CD14-positive monocyte (primary cell): ENCODE measurements at regions not wholly inside any gene's neighbourhood (a gene's known extent, or its start where the extent isn't known, plus 50 kb on each side); places are given as distances from the start of the nearest gene placed in this dataset.

Source experiments
- DNase-seq, 3 donors: peaks; one replicate each; pipeline ENCODE4 v3.0.0-alpha.2; 2011 to 2022
- H2AFZ ChIP-seq: 2 replicates; pipeline ENCODE4 v1.6.0; 2012; ENCODE audit warnings: mild to moderate bottlenecking, low read depth, low read length, inconsistent platforms; ENCODE audit not compliant: insufficient read depth, poor library complexity, severe bottlenecking
- H3K27ac ChIP-seq, 2 donors: 1 replicate in 1 of 2; 2 replicates in 1 of 2; pipeline ENCODE4 v1.5.1; 2012 to 2013; ENCODE audit warnings: low read length in 2 of 2, control low read depth in 1 of 2, inconsistent platforms in 1 of 2, low read depth in 1 of 2, mild to moderate bottlenecking in 1 of 2
- H3K27me3 ChIP-seq, 2 donors: one replicate each; pipeline versions ENCODE4 v1.6.0 to v1.6.1; 2011 to 2013; ENCODE audit warnings: low read length in 2 of 2; ENCODE audit not compliant: control insufficient read depth in 2 of 2, insufficient read depth in 2 of 2
- H3K36me3 ChIP-seq, 2 donors: replicated peaks in 1 of 2; 1 replicate in 1 of 2; 2 replicates in 1 of 2; pipeline versions ENCODE4 v1.5.1 to v1.6.1; 2012 to 2013; ENCODE audit warnings: low read length in 2 of 2, control low read depth in 1 of 2, inconsistent platforms in 1 of 2, mild to moderate bottlenecking in 1 of 2; ENCODE audit not compliant: insufficient read depth in 2 of 2, control insufficient read depth in 1 of 2
- H3K4me1 ChIP-seq, 2 donors: 1 replicate in 1 of 2; 2 replicates in 1 of 2; pipeline versions ENCODE4 v1.5.1 to v1.6.1; 2012 to 2013; ENCODE audit warnings: low read length in 2 of 2, control low read depth in 1 of 2, inconsistent platforms in 1 of 2, mild to moderate bottlenecking in 1 of 2, moderate library complexity in 1 of 2; ENCODE audit not compliant: insufficient read depth in 2 of 2, control insufficient read depth in 1 of 2
- H3K4me2 ChIP-seq: replicated peaks from 2 replicates; pipeline ENCODE3; 2012; ENCODE audit warnings: low read length, moderate library complexity, mild to moderate bottlenecking; ENCODE audit not compliant: poor library complexity, severe bottlenecking; ENCODE audit errors: extremely low read depth
- H3K4me3 ChIP-seq, 3 experiments: fragments of 200-600 bp in 1 of 3; sonication (generic) in 1 of 3; replicated peaks in 1 of 3; 1 replicate in 2 of 3; 2 replicates in 1 of 3; pipeline ENCODE4 v1.5.1; 2011 to 2013; ENCODE audit warnings: low read length in 3 of 3, mild to moderate bottlenecking in 3 of 3, control low read depth in 2 of 3, low read depth in 2 of 3, inconsistent platforms in 1 of 3, moderate library complexity in 1 of 3
- H3K79me2 ChIP-seq: 2 replicates; pipeline ENCODE4 v1.6.0; 2012; ENCODE audit warnings: mild to moderate bottlenecking, control low read depth, inconsistent platforms, low read length, moderate library complexity; ENCODE audit not compliant: insufficient read depth
- H3K9ac ChIP-seq: 2 replicates; pipeline ENCODE4 v1.6.0; 2017; ENCODE audit warnings: low read length, mild to moderate bottlenecking; ENCODE audit not compliant: insufficient read depth, poor library complexity, severe bottlenecking
- H3K9me3 ChIP-seq, 2 donors: replicated peaks in 1 of 2; 1 replicate in 1 of 2; 2 replicates in 1 of 2; pipeline versions ENCODE4 v1.5.1 to v1.6.1; 2012 to 2013; ENCODE audit warnings: low read length in 2 of 2, control low read depth in 1 of 2; ENCODE audit not compliant: control insufficient read depth in 1 of 2, insufficient read depth in 1 of 2
- H4K20me1 ChIP-seq: 2 replicates; pipeline ENCODE4 v1.6.0; 2012; ENCODE audit warnings: mild to moderate bottlenecking, low read length, control low read depth, moderate library complexity; ENCODE audit not compliant: insufficient read depth
- H3K27ac Mint-ChIP-seq, 7 donors: one replicate each; pipeline ENCODE4 v1.8.0; 2020; ENCODE audit warnings: mild to moderate bottlenecking in 7 of 7, mixed read lengths in 7 of 7, moderate library complexity in 6 of 7, inconsistent platforms in 2 of 7
- H3K27me3 Mint-ChIP-seq, 3 donors: one replicate each; pipeline ENCODE4 v1.8.0; 2021 to 2022; ENCODE audit warnings: low read depth in 3 of 3, mild to moderate bottlenecking in 3 of 3, mixed read lengths in 3 of 3, moderate library complexity in 3 of 3, inconsistent platforms in 1 of 3
- H3K36me3 Mint-ChIP-seq, 2 donors: one replicate each; pipeline ENCODE4 v1.8.0; 2020; ENCODE audit warnings: mixed read lengths in 2 of 2, inconsistent platforms in 1 of 2, mild to moderate bottlenecking in 1 of 2
- H3K4me1 Mint-ChIP-seq: one replicate; pipeline ENCODE4 v1.8.0; 2020; ENCODE audit warnings: mild to moderate bottlenecking, mixed read lengths
- H3K4me3 Mint-ChIP-seq, 2 donors: one replicate each; pipeline ENCODE4 v1.8.0; 2020; ENCODE audit warnings: mild to moderate bottlenecking in 2 of 2, mixed read lengths in 2 of 2, moderate library complexity in 1 of 2
- H3K9me3 Mint-ChIP-seq, 7 donors: one replicate each; pipeline ENCODE4 v1.8.0; 2020 to 2022; ENCODE audit warnings: mixed read lengths in 7 of 7, mild to moderate bottlenecking in 6 of 7, moderate library complexity in 6 of 7, inconsistent platforms in 2 of 7
- CTCF ChIP-seq: fragments of 200-600 bp; IDR thresholded peaks from one replicate; pipeline ENCODE4 v1.8.0; 2022; ENCODE audit warnings: antibody characterized with exemption, mild to moderate bottlenecking
- WGBS: methylation state at CpG from one replicate; pipeline ENCODE4 v1.1.5; 2013; ENCODE audit warnings: missing lambda C conversion rate; ENCODE audit not compliant: insufficient coverage; 5-methylcytosine and 5-hydroxymethylcytosine counted together
- intact Hi-C, 2 donors: fragments of 100-400 bp; cut with micrococcal nuclease; formaldehyde crosslinking; loops; one replicate each; pipeline versions ENCODE4 v1.15.0 to v1.15.1; 2023

DNA sequence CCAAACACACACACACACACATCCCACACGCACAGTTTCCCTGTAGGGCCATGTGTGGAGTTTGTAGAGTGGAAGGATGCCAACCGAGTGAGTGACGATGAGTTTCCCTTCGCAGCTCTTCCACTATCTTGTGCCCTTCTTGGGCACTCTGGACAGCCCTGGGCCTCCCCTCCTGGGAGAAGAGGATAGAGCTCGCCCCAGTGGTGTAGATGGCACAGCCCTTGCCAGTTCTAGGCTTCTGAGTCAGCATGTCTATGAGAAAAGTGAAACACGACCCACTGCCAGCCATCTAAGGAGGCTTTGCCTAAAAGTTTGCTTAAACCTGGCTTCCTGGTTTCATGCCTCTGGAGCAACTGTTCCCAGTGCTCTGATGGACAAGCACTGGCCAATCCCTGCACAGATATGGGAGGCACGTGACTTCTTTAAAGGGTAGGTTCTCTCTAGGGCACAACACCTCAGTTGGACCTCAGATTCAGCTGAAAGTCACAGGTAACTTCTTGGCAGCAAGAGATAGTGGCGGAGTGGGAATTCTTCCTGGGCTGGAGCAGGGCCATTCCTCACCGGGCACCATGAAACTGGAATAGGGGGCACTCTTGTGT lies 195.9 kb upstream of the GALNT2 start:
- Mint-ChIP-seq H3K27me3 (peaks cover 3 to 4% (median 4%) of the 10 kb centered on the region in 3 donors), H3K36me3 (no peaks in the 10 kb centered on the region), H3K4me1 (no peaks in the 10 kb centered on the region), H3K27ac (no peak overlapping the region), H3K9me3 (no peaks in the 10 kb centered on the region), H3K4me3 (no peak overlapping the region)
- H3K36me3 ChIP-seq: no peaks in the 10 kb centered on the region
- no peak overlapping the region for H3K4me3 ChIP-seq
- no peak overlapping the region for H2AFZ ChIP-seq
- TF ChIP-seq CTCF: no peak
- intact Hi-C loops: no loop called here
- no peaks in the 10 kb centered on the region for H4K20me1 ChIP-seq
- H3K27me3 ChIP-seq: no peaks in the 10 kb centered on the region
- WGBS: 97% methylated on average over 5 of the region's 9 CpGs
- no peak overlapping the region for H3K27ac ChIP-seq
- no peak for DNase-seq
- H3K4me1 ChIP-seq: no peaks in the 10 kb centered on the region
- H3K4me2 ChIP-seq: no peak overlapping the region
- H3K9me3 ChIP-seq: no peaks in the 10 kb centered on the region
- no peak overlapping the region for H3K9ac ChIP-seq
- H3K79me2 ChIP-seq: no peaks in the 10 kb centered on the region

DNA sequence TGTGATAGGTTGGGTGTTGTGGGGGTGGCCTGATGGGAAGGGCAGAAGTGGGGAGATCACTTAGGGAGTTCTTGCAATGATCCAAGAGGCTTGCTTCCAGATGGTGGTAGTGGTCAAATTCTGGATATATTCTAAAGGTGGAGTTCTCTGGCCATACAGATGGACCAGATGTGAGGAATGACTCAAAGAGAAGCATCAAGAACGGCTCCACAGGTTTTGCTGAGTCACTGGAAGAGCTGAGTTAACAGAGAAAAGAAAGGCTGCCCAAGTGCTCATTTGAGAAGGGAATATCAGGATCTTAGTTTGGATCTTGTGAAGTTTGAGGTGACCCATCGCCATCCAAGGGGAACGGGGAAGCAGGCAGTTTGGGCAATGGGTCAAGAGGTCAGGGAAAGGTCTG lies 192.9 kb upstream of the GALNT2 start:
- 85% methylated on average over 3 of the region's 3 CpGs for WGBS
- Mint-ChIP-seq H3K4me1 (no peaks in the 10 kb centered on the region), H3K27ac (no peak overlapping the region), H3K36me3 (no peaks in the 10 kb centered on the region), H3K27me3 (peaks cover 2 to 7% (median 5%) of the 10 kb centered on the region in 3 donors), H3K4me3 (no peak overlapping the region), H3K9me3 (no peaks in the 10 kb centered on the region)
- Histone ChIP-seq H3K27ac (no peak overlapping the region), H3K27me3 (peaks cover 0 to under 1% of the 10 kb centered on the region in 2 donors), H3K9me3 (no peaks in the 10 kb centered on the region), H4K20me1 (no peaks in the 10 kb centered on the region), H3K36me3 (no peaks in the 10 kb centered on the region), H3K4me3 (no peak overlapping the region), H3K4me1 (no peaks in the 10 kb centered on the region), H3K79me2 (no peaks in the 10 kb centered on the region), H2AFZ (no peak overlapping the region), H3K9ac (no peak overlapping the region), H3K4me2 (no peak overlapping the region)
- intact Hi-C loops: no loop called here
- no peak for TF ChIP-seq CTCF
- no peak for DNase-seq
